RWPE2 (cell line): ENCODE measurements at regions not wholly inside any gene's neighbourhood (a gene's known extent, or its start where the extent isn't known, plus 50 kb on each side); places are given as distances from the start of the nearest gene placed in this dataset.

Experiments
- ATAC-seq: fragments of 200-7000 bp; cut with Tn5 transposase; 3 replicates; pipeline ENCODE4 v1.9.1; 2021; ENCODE audit warnings: low read depth
- DNase-seq: peaks from one replicate; pipeline ENCODE4 v3.0.0-alpha.2; 2020; ENCODE audit warnings: low spot score
- H3K27ac ChIP-seq: fragments of 450-650 bp; 2 replicates; pipeline ENCODE4 v1.5.1; 2017; ENCODE audit warnings: mild to moderate bottlenecking; ENCODE audit not compliant: poor library complexity, severe bottlenecking
- H3K27me3 ChIP-seq: fragments of 250-450 bp; sonication (Bioruptor Pico); 2 replicates; pipeline ENCODE4 v1.5.1; 2021; ENCODE audit warnings: mild to moderate bottlenecking, moderate library complexity; ENCODE audit not compliant: insufficient read depth, poor library complexity, severe bottlenecking
- H3K36me3 ChIP-seq: fragments of 250-450 bp; sonication (Bioruptor Pico); 2 replicates; pipeline ENCODE4 v1.5.1; 2020; ENCODE audit warnings: low read depth, mild to moderate bottlenecking, moderate library complexity
- H3K4me1 ChIP-seq: fragments of 250-450 bp; sonication (Bioruptor Pico); 2 replicates; pipeline ENCODE4 v1.5.1; 2021; ENCODE audit warnings: mild to moderate bottlenecking, moderate library complexity; ENCODE audit not compliant: insufficient read depth, poor library complexity, severe bottlenecking
- H3K4me3 ChIP-seq: fragments of 250-450 bp; sonication (Bioruptor Pico); 2 replicates; pipeline ENCODE4 v1.5.1; 2021; ENCODE audit warnings: mild to moderate bottlenecking, moderate library complexity; ENCODE audit not compliant: severe bottlenecking
- H3K9me3 ChIP-seq: fragments of 250-450 bp; sonication (Bioruptor Pico); 2 replicates; pipeline ENCODE4 v1.5.1; 2021; ENCODE audit warnings: mild to moderate bottlenecking, moderate library complexity; ENCODE audit not compliant: severe bottlenecking
- CTCF ChIP-seq: fragments of 450-650 bp; IDR thresholded peaks from one replicate; pipeline ENCODE4 v1.5.1; 2017; ENCODE audit warnings: mild to moderate bottlenecking, moderate library complexity; ENCODE audit not compliant: poor library complexity, severe bottlenecking

- DNase-seq (no peak), ATAC-seq (no peak)
- Histone ChIP-seq H3K4me3 (no peak overlapping the region), H3K4me1 (no peaks in the 10 kb centered on the region), H3K36me3 (no peaks in the 10 kb centered on the region), H3K9me3 (no peaks in the 10 kb centered on the region), H3K27me3 (no peaks in the 10 kb centered on the region), H3K27ac (no peak overlapping the region)
- no peak for TF ChIP-seq CTCF
Measured at GRCh38 chr7:121555558-121555957, 159.4 kb upstream of the FAM3C start.

- ATAC-seq: peak; percentile 60; the same call in 2 of the 3 replicates
Measured at GRCh38 chr7:121547544-121548092, 151.5 kb upstream of the FAM3C start.

GRCh38 chr7:121546632-121547543 is 150.8 kb upstream of the FAM3C start:
- TF ChIP-seq CTCF: no peak
- Histone ChIP-seq H3K36me3 (no peaks in the 10 kb centered on the region), H3K27ac (no peak overlapping the region), H3K4me1 (peaks cover 10% of the 10 kb centered on the region), H3K9me3 (no peaks in the 10 kb centered on the region), H3K4me3 (no peak overlapping the region), H3K27me3 (no peaks in the 10 kb centered on the region)
- DNase-seq: no peak
- ATAC-seq: no peak

More at GRCh38 chr7:121547544-121548092, 151.5 kb upstream of the FAM3C start:
- H3K27ac ChIP-seq: no peak overlapping the region
- no peaks in the 10 kb centered on the region for H3K36me3 ChIP-seq
- H3K9me3 ChIP-seq: no peaks in the 10 kb centered on the region
- no peak for DNase-seq
- TF ChIP-seq CTCF: peak; percentile 87
- no peaks in the 10 kb centered on the region for H3K27me3 ChIP-seq
- H3K4me1 ChIP-seq: peaks cover 10% of the 10 kb centered on the region
- no peak overlapping the region for H3K4me3 ChIP-seq

- peak overlapping the region; percentile 58 for H3K27ac ChIP-seq
- H3K36me3 ChIP-seq: no peaks in the 10 kb centered on the region
- TF ChIP-seq CTCF: no peak
- ATAC-seq (no peak), DNase-seq (no peak)
- no peak overlapping the region for H3K4me3 ChIP-seq
- peaks cover 10% of the 10 kb centered on the region for H3K4me1 ChIP-seq
- H3K27me3 ChIP-seq: no peaks in the 10 kb centered on the region
- H3K9me3 ChIP-seq: no peaks in the 10 kb centered on the region
Measured at GRCh38 chr7:121545418-121545817, 149.3 kb upstream of the FAM3C start.
